Lower leg skin (tissue), 3 donors: ENCODE measurements at regions not wholly inside any gene's neighbourhood (a gene's known extent, or its start where the extent isn't known, plus 50 kb on each side); places are given as distances from the start of the nearest gene placed in this dataset.

ENCODE experiments used
- POLR2A ChIP-seq, 2 donors: fragments of 450-650 bp; IDR thresholded peaks; one replicate each; pipeline ENCODE4 v1.6.1; 2016 to 2017; ENCODE audit warnings: antibody characterized with exemption in 2 of 2, mild to moderate bottlenecking in 1 of 2, moderate library complexity in 1 of 2
- TF ChIP-seq, protein P1 (sequence below), 3 donors: fragments of 450-650 bp; IDR thresholded peaks; one replicate each; pipeline ENCODE4 v1.5.1; 2016; ENCODE audit warnings: antibody characterized with exemption in 3 of 3, mild to moderate bottlenecking in 3 of 3, moderate library complexity in 2 of 3

DNA sequence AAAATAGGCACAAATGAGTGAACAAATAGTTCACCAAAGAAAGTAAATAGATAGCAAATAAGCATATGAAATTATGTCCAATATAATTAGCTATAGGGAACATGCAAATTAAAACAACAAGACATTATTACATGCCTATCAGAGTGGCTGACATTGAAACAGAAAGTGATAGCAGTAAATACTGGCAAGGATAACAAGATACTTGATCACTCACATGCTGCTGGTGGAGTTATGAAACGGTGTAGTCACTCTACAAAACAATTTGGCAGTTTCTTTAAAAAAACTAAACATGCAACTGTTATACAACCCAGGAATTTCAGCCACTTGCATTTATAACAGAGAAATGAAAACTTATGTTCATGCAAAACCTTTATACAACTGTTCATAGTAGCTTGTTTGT, 439.2 kb upstream of the ACVR2A start:
- no peak for TF ChIP-seq POLR2A (IDR thresholded peaks at IDR 0.05)
- TF ChIP-seq, protein P1, sequence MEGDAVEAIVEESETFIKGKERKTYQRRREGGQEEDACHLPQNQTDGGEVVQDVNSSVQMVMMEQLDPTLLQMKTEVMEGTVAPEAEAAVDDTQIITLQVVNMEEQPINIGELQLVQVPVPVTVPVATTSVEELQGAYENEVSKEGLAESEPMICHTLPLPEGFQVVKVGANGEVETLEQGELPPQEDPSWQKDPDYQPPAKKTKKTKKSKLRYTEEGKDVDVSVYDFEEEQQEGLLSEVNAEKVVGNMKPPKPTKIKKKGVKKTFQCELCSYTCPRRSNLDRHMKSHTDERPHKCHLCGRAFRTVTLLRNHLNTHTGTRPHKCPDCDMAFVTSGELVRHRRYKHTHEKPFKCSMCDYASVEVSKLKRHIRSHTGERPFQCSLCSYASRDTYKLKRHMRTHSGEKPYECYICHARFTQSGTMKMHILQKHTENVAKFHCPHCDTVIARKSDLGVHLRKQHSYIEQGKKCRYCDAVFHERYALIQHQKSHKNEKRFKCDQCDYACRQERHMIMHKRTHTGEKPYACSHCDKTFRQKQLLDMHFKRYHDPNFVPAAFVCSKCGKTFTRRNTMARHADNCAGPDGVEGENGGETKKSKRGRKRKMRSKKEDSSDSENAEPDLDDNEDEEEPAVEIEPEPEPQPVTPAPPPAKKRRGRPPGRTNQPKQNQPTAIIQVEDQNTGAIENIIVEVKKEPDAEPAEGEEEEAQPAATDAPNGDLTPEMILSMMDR (IDR thresholded peaks at IDR 0.05) = no peak
